Fibroblast of upper back skin (primary cell): ENCODE measurements at regions not wholly inside any gene's neighbourhood (a gene's known extent, or its start where the extent isn't known, plus 50 kb on each side); places are given as distances from the start of the nearest gene placed in this dataset.

Experiments used
- DNase-seq: peaks from one replicate; pipeline ENCODE4 v3.0.0-alpha.2; 2013

DNA sequence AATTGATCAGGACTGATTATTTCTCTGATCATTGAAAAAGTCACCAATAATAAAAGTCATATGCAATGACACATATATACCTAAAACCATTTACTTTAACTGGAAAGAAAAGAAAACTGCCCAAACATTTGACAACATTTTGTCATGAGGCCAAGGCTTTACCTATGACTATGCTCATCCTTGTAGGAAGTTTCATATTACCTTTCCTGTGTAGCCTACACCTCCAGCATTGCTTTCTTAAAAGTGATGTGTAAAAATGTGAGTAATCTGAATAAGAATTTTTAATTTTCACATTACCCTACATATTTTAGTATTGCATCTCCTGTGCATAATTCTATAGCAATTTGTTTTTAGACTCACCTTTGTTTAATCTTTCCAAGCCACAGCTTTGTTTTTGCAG lies 419.8 kb upstream of the FIGN start:
- DNase-seq = no peak

GRCh38 chr2:164151522-164151921 lies 415.7 kb upstream of the FIGN start:
- DNase-seq = no peak

GRCh38 chr2:164150604-164151003 lies 414.8 kb upstream of the FIGN start:
- DNase-seq = no peak

GRCh38 chr2:164146441-164146840 lies 410.6 kb upstream of the FIGN start:
- DNase-seq = peak; percentile 38

GRCh38 chr2:164145093-164145987 lies 409.5 kb upstream of the FIGN start:
- peak; percentile 84 for DNase-seq

GRCh38 chr2:164143183-164143930 lies 407.5 kb upstream of the FIGN start:
- no peak for DNase-seq

- DNase-seq = no peak
Observed at GRCh38 chr2:164142755-164143154, 406.9 kb upstream of the FIGN start.

DNA sequence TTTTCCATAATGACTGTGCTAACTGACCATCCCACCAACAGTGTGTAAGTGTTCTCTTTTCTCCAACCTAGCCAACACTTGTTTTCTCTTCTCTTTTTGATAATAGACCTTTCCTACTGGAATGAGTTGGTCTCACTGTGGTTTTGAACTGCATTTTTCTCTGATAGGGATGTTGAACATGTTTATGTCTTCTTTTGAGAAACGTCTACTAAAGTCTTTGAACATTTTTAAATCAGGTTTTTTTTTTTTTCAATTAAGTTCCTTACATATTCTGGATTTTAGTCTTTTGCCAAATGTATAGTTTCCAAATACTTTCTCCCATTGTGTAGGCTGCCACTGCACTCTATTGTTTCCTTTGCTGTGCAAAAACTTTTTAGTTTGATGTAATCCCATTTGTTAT lies 405.5 kb upstream of the FIGN start:
- peak; percentile 35 for DNase-seq

- DNase-seq = no peak
Observed at GRCh38 chr2:164138750-164139149, 402.9 kb upstream of the FIGN start.

DNA sequence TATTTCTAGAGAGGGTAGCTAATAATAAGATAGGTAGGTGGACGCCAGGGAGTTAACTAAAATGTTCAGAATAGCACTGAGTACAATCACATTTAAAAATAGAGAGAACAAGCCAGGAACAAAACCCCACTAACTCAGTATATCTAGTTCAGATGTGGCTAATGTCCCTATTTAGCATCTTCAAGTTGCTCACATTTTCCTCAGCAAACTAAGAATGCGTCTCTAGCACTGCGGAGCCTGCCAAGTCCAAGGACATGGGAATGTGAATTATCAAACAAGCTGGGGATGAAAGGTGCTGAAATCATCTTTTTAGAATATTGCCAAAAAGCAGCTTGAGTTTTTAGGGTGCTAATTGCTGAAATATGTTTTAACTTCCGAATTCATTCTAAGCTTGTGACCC lies 398.5 kb upstream of the FIGN start:
- peak; percentile 42 for DNase-seq

- no peak for DNase-seq
Observed at GRCh38 chr2:164127971-164128527, 392.2 kb upstream of the FIGN start.

DNA sequence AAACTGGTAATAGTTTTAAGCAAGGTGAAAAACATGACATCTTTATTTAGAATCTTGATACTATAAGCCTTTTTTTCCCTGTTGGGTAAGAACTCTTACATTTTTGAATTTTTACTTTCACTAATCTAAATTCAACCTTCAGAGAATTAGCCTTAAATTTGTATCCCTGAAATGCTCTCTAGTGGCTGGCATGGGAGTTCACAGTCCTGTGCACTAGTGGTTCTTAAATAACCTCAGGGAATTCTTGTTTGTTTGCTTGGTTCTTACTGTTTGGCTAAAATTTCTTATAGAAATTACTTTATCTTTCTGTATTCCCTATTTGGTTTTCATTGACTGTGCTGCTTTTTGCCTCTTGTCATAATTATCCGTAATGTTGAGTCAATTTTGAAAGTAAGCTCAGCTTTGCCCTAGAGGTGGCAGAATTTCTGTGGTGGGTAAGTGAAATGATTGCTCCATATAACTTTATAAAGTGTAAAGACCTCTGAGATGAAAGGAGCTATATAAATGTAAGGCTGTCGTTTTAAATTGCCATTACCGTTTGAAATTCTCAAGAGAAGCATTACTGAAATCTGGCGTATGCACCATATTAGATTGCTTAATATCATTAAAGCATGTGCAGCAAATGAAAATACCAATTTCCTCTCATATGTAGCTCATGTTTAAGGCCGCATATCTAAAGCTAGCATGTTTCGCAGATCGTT lies 391.3 kb upstream of the FIGN start:
- DNase-seq = peak; percentile 21

- DNase-seq = no peak
Observed at GRCh38 chr2:164115806-164116205, 380.0 kb upstream of the FIGN start.

GRCh38 chr2:164114937-164115336 lies 379.1 kb upstream of the FIGN start:
- DNase-seq = no peak

GRCh38 chr2:164112105-164112504 lies 376.3 kb upstream of the FIGN start:
- DNase-seq = no peak

GRCh38 chr2:164110515-164110914 lies 374.7 kb upstream of the FIGN start:
- DNase-seq = no peak

DNA sequence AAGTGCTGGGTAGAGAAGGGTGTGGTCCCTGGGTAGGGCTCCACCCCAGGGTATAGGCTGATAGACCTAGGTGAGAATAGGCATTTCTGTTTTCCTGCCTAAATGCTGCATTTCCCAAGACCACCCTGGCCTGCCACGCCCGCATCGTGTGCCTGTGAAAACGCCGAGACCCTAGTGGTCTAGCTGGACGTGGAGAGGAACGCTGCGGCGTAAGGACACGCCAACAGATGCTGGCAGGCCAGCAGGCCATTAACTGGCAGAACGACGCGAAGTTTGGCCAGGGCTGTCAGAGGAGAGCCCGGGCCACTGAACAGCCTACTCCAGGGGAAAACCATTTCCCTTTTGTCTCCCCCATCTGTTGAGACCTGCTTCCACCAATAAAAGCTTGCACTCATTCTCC lies 373.2 kb upstream of the FIGN start:
- no peak for DNase-seq

DNA sequence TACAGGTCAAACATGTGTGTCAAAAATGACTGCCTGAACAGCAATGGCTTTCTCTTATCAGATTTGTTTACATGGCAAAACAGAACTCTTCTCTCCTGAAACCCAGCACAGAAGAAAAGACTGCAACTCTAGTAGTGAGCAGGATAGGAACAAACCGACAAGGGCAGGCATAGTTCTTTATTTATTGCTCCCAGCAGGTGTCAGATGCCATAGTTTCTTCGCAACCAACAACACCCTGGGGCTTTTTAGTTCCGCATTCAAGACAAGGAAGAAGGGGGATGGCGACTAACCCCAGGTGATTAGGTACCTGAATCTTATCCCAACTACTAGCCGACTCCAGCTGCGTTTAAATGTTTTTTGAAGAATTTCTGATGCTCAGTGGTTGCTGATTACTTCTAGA lies 367.5 kb upstream of the FIGN start:
- no peak for DNase-seq

DNA sequence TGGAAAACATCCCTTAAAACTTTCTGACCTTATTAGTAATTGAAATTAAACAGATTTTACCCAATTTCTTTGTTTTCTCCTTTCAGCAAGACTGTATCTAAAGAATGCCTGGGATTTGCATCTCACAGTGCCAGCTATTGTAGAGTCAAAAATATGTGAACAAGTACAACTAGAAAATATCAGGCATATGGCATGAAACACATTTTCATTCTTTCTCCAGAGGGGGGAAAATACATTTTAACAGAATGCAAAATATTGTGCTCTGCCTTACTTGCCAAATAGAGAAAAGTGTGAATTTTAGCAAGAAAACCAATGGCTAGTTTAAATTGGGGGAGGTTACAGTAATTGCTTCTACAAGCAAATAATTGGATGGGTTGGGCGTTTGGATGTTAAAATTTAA lies 366.6 kb upstream of the FIGN start:
- no peak for DNase-seq

- no peak for DNase-seq
Observed at GRCh38 chr2:164091673-164092072, 355.9 kb upstream of the FIGN start.

- DNase-seq = no peak
Observed at GRCh38 chr2:164090533-164090932, 354.7 kb upstream of the FIGN start.

DNA sequence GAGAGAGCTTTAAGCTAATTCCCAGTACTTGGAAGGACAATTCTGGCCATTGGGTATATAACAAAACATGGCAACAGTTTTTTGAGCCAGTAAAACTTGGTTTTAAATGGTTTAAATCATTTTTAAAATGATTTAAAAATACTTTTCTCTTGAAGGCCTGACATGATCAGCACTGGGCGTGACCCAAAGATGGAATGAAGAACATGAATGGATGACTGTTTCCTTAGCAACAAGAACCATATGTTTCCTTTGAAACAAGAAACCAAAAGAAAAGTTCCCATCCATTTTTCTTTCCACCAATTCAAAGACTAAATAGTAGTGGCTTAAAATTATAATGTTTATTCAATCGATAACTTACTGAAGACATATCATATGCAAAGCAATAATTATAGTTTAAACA lies 348.3 kb upstream of the FIGN start:
- DNase-seq = peak; percentile 21

DNA sequence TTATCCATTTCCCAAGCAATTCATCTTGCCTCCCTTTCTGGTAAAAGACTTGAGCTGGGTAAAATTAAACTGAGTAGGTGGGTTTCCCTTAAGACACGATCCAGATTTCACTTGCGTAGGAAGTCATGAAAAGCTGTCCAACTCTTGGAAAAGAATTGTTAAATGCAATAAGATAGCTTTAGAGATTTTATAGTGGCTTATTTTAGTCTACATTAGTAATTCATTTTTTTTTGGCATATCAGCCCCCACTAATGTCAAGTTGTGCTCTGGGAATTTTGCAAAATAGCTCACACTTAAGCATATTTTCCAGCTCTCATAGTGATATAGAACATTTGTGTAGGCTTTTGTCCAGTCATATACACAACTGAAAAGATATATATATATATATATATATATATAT lies 344.7 kb upstream of the FIGN start:
- no peak for DNase-seq
